ENCODE measurements at regions not wholly inside any gene's neighbourhood (a gene's known extent, or its start where the extent isn't known, plus 50 kb on each side); places are given as distances from the start of the nearest gene placed in this dataset.
"Not testable (repeated sequence)": the region's sequence is repeated elsewhere in the genome, so short reads cannot be mapped to it uniquely, and the experiment has no call there.

- TF ChIP-seq, protein P1, sequence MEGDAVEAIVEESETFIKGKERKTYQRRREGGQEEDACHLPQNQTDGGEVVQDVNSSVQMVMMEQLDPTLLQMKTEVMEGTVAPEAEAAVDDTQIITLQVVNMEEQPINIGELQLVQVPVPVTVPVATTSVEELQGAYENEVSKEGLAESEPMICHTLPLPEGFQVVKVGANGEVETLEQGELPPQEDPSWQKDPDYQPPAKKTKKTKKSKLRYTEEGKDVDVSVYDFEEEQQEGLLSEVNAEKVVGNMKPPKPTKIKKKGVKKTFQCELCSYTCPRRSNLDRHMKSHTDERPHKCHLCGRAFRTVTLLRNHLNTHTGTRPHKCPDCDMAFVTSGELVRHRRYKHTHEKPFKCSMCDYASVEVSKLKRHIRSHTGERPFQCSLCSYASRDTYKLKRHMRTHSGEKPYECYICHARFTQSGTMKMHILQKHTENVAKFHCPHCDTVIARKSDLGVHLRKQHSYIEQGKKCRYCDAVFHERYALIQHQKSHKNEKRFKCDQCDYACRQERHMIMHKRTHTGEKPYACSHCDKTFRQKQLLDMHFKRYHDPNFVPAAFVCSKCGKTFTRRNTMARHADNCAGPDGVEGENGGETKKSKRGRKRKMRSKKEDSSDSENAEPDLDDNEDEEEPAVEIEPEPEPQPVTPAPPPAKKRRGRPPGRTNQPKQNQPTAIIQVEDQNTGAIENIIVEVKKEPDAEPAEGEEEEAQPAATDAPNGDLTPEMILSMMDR (IDR thresholded peaks at IDR 0.05; ENCODE audit: low read depth, low read length), result peak; percentile 46
- no peaks in the 10 kb centered on the region; the same call in 1 of the 2 replicates for H3K9me3 ChIP-seq
- H3K4me1 ChIP-seq, result no peaks in the 10 kb centered on the region
- H3K36me3 ChIP-seq, result no peaks in the 10 kb centered on the region
- no peak for DNase-seq
- H3K27me3 ChIP-seq, result 0 out of 2 replicates have a peak, but pooled peaks cover 4% of the 10 kb centered on the region
- no peak overlapping the region for H3K4me3 ChIP-seq (ENCODE audit: low read depth, low read length)
Observed at GRCh38 chr20:43404878-43405277, 52.8 kb upstream of the SRSF6 start.

GRCh38 chr20:43400882-43401281 is 56.8 kb upstream of the SRSF6 start:
- H3K4me3 ChIP-seq (ENCODE audit: low read depth, low read length); H3K36me3 ChIP-seq; DNase-seq; H3K27me3 ChIP-seq; H3K4me1 ChIP-seq; H3K9me3 ChIP-seq: not testable (repeated sequence)

- H3K9me3 ChIP-seq, result no peaks in the 10 kb centered on the region
- no peak overlapping the region for H3K4me3 ChIP-seq (ENCODE audit: low read depth, low read length)
- no peaks in the 10 kb centered on the region; the same call in 1 of the 2 replicates for H3K27me3 ChIP-seq
- no peaks in the 10 kb centered on the region for H3K4me1 ChIP-seq
- TF ChIP-seq, protein P1 (IDR thresholded peaks at IDR 0.05; ENCODE audit: low read depth, low read length), result no peak
- no peak for DNase-seq
- H3K36me3 ChIP-seq, result no peaks in the 10 kb centered on the region
Observed at GRCh38 chr20:43398676-43399324, 58.9 kb upstream of the SRSF6 start.

GRCh38 chr20:43397147-43397546 is 60.5 kb upstream of the SRSF6 start:
- no peaks in the 10 kb centered on the region; the same call in 1 of the 2 replicates for H3K27me3 ChIP-seq
- H3K36me3 ChIP-seq, result no peaks in the 10 kb centered on the region
- H3K9me3 ChIP-seq, result no peaks in the 10 kb centered on the region
- no peaks in the 10 kb centered on the region for H3K4me1 ChIP-seq
- no peak for DNase-seq
- no peak overlapping the region for H3K4me3 ChIP-seq (ENCODE audit: low read depth, low read length)
- TF ChIP-seq, protein P1 (IDR thresholded peaks at IDR 0.05; ENCODE audit: low read depth, low read length), result no peak

DNA sequence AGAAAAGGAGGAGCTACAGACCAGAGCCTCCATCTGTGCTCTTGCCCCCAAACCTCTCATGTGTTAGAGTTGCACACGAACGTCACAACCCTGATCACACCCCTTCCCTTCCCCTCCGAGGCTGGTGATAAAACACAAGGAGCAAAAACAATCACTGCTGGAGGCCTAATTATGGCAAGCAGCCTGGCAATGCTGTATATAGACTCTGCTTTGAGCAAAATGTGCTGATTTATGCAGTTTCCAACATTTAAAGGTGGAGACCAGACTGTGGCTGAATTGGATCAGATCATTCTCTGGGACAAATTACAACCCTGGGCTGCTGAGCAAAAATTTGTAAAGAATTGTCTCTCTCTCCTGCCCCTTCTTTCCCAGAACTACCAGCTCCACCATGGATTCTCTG is 64.6 kb upstream of the SRSF6 start:
- TF ChIP-seq, protein P1 (IDR thresholded peaks at IDR 0.05; ENCODE audit: low read depth, low read length), result no peak
- Histone ChIP-seq H3K36me3 (no peaks in the 10 kb centered on the region), H3K27me3 (peaks cover 6% of the 10 kb centered on the region; the same call in 1 of the 2 replicates), H3K4me3 (ENCODE audit: low read depth, low read length) (no peak overlapping the region), H3K9me3 (no peaks in the 10 kb centered on the region), H3K4me1 (no peaks in the 10 kb centered on the region)
- DNase-seq, result no peak

DNA sequence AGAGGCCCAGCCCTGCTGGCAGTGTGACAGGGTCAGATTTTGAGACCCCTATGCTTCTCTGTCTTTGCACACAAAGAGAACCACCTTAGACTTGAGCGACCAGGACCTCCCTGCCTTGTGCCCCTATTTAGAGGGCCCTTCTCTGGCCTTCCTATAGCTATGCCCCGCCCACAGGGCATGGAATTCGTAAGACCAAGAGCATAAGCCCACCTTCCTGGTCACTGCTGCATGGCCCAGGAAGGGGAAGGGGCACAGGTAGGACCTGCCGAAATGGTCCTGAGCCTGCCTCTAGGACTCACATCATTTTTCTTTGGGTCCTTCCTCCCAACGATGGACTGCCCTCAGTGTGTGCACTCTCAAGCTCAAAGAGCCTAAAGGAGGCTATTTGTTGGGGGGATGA is 65.1 kb upstream of the SRSF6 start:
- Histone ChIP-seq H3K4me3 (ENCODE audit: low read depth, low read length) (no peak overlapping the region), H3K36me3 (no peaks in the 10 kb centered on the region), H3K4me1 (no peaks in the 10 kb centered on the region), H3K27me3 (peaks cover 6% of the 10 kb centered on the region; the same call in 1 of the 2 replicates), H3K9me3 (no peaks in the 10 kb centered on the region)
- TF ChIP-seq, protein P1 (IDR thresholded peaks at IDR 0.05; ENCODE audit: low read depth, low read length), result no peak
- DNase-seq, result no peak

Data from BE2C (cell line).